NCI-H510A treated with DMSO at 0.1 percent for 48 hours (cell line): ENCODE measurements at regions not wholly inside any gene's neighbourhood (a gene's known extent, or its start where the extent isn't known, plus 50 kb on each side); places are given as distances from the start of the nearest gene placed in this dataset.
"Not testable (repeated sequence)": the region's sequence is repeated elsewhere in the genome, so short reads cannot be mapped to it uniquely, and the experiment has no call there.

Experiments used
- DNase-seq: peaks from one replicate; lab custom pipeline; 2025; lab: John Stamatoyannopoulos, UW

DNA sequence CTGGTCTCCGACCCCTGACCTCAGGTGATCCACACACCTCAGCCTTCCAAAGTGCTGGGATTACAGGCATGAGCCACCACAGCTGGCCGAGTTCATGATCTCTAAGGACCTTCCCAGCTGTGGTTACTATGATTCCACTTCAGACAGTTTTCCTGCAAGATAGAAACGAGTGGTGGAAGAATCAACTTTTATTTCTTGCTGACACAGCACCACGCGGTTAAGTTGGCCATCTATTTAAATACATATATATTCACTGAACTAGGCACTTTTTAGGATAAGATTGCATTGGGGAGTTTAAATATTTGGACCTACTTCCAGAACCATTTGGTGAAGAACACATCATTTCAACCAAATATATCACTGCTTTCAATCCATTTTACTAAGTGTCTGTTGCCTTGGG lies 213.4 kb downstream of the TBX5 start:
- DNase-seq = no peak

DNA sequence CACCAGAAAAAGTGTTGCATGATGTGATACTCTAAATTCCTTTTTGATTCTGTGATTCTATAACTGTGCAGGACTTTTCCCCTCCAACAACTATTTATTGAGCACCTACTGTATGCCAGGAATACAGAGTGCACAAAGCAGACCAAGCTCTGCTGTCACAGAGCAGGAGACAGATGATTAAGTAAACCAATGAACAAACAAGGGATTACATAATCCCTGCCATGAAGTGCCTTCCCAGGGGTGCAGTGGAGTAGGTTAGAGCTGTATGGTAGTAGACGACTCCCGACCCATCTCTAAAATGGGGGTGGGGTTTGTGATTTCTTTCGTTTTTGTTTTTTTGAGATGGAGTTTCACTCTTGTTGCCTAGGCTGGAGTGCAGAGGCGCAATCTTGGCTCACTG lies 213.9 kb downstream of the TBX5 start:
- no peak for DNase-seq

DNA sequence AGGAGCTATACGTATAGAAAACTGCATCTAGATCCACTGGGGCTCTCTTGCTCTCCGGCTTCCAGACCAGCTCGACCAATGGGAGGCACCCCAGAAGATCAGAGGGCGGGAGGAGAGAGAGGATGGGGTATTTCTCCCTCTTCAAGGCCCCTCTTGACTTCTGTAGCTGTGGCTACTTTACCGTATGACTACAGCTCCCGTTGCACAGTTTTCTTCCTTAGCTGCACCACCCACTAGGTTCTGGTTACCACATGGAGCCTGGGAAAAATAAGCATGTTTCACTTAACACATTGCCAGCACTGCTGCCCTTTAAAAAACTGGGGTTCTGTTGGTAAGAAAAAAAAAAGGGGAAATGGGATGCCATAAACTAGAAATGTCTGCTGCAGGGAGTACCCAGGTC lies 214.4 kb downstream of the TBX5 start:
- DNase-seq = no peak

DNA sequence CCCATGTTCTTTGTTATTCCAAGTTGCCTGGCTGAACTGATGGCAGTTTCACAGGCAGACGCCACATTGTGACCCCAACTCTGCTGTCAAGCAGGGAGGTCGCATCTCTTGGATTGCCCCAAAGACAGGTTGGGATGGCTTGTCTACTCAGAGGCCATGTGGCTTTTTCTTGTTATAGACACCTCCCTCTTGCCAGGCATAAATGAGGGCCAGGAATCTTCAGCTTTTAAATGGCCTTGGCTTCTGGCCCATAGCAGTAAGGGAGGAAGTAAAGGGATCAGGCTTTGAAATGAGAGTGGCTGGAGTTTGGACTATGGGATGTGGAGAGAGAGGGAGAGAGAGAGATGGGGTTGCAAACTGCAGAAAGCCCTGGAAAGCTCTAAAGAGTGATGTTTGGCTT lies 215.0 kb downstream of the TBX5 start:
- DNase-seq = no peak

DNA sequence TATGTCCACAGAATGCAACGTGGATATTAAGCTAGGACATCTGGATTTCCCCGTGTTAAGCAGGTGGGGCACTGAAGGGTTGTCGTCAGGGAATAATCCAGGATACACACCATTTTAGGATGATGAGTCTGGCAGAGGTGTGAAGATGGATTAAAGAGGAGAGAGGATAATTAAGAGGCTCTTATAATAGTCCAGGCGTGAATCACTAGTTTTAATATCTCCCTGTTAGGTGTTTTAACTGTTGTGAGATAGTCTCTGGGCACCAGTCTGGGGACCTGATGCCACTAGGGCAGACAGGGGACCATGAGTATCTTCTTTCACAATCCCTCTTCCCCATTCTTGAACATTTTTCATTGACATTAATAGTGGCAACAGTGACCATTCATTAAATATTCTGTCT lies 216.7 kb downstream of the TBX5 start:
- DNase-seq = no peak

DNA sequence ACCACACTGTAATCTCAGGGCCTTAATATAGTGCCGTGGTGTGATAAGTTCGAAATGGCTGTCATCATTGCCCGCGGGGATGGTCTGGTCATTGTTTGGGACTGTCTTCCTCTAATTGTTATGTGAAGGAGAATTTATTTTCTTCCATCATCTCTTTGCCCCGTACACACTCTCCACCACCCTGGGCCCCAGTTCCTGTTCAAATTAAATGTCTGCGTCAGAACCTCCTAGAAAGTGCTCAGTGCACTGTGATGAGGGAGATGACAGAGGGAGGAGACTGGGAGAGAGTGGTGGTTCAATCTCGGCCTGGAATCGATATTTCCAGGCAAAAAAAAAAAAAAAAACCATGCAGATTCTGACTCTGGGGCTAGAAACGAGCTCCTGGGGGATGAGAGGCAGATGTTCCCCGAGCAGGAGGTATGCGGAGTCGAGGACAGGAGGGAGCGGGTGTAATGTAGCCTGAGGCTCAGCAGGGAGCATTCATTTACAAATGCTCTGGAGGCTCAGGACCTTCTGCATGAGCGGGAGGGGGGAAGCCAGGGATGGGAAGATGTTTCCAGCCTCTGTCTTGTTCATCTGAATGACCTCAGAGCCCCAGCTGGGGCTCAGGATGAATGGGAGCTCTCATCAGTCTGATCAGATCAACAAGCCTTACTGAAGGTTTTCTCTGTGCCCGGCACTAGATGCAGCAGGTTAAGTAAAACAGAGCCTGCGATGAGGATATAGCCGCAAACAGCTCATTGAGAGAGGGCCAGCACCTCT lies 219.5 kb downstream of the TBX5 start:
- peak; percentile 81 for DNase-seq

DNA sequence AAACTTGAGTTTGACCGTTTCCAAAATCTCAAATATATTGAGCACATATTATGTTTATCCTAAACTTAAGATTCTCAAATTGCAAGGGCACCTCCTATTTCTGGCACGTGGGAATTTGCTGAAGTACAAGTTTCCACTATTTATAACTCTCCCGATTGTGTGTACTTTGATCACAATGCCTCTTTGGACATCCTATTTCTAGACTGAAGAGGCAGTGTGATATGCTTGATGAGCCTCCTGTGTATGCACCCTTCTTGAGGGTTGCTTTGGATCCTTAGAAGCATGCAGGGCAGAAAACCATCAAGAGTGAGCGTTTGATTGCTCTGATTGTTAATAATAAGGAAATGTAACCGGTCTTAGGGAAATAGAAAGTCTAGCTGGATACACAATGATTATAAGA lies 218.9 kb upstream of the RBM19 start:
- no peak for DNase-seq

DNA sequence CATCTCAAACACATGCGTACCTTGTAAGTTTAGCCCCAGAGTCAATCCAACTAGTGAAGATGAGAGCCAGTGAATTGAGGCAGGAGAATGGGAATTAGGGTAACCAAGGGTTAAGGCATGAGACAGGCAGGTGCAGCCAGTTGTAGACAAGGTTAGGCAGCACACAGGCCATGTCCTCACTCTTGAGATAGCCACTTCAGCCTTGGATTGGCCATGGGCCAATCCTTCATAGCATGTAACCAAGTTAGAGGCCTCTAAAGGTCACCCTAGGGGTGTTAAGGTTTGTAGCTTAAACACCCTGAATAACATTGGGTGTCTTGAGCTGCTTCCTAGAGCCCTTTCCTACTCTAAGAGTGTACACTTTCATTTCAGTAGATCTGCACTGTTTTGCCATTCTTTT lies 208.2 kb upstream of the RBM19 start:
- peak; percentile 91 for DNase-seq

DNA sequence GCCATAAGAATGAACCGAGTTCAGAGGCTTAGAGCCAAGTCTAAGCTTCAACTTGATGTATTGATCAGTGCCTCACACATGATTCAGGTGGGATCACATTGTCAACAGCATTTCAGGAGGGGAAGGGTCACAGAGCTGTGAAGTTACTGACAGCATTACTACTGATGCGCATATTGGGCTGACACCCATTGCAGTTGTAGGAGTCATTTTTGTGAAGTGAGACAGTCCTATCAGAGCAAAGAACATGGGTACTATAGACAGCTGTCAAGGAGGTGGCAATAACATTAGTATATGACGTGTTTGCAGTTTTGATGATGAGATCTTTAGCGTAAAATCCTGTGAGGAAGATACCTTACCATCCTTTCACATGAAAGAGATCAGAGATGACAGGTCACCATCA lies 206.0 kb upstream of the RBM19 start:
- no peak for DNase-seq

DNA sequence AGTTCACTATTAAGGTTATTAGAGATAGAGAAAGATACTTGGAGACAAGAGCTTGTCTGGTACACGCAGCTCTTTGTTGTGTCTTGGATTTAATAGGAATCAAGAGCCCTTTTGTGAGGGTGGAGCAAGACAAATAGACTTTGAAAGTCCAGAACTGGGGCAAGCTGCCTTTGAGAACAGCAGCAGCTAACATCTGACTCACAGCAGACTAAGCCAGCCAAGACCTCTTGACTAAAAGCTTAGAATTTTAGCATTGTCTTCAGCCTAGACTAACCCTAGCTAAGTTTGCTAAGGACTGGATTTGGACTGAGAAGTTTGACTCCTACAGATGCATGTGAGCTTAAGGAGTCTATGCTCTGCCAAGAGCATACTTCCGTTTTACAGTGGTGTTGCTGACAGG lies 201.9 kb upstream of the RBM19 start:
- no peak for DNase-seq

DNA sequence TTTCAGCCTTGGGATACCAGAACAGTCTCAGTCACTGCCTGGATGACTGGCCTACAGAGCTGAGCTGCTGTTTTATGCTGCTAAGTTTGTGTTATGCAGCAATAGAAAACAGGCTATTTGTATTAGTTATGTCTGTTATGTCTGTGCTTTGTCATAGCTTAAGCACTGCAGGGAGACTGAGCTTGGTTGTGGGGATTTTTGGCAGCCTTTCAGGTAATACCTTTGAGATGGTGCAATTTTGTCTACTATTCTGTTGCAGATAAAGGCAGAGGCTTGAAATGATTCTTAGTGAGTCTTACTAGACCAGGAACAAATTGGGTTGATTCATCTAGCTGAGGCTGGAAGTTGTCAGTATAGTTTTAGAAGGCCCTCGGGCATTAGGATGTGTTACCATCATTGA lies 201.3 kb upstream of the RBM19 start:
- DNase-seq = no peak

DNA sequence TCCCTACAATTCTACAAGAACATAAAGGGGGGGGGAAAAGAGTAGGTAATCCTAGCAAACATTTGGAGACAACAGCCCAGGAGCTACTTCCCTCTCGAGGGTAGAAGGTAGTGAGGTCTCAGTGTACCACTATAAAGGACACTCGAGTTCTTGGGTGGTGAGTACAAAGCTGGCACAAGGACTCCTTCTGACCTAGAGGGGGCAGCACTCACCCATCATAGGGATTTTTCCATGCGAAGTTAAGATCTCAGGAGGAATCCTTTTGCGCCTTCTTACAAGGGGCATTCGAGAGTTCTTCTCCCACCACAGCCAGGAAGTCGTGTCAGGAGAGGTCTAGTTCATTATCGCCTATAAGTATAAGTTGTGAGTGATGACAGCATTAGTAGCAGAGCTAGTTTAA lies 200.2 kb upstream of the RBM19 start:
- peak; percentile 32 for DNase-seq

DNA sequence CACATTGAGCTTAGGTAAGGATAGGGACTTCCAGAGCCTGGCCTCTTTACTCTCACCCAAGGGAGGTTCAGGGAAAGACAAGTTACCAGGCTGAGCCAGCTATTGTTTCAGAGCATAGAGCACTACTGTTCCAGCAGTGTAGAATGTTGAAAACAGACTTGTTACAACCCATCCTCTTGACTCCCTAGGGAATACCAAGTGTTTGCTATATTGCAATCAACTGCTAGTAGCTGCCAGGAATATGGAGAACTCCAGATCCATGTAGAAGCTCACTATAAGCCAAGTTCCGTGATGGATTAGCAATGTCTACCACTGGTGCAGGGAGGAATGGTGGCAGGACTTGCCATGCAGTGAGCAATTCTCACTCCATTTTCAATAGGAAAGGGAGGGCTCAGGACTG lies 199.8 kb upstream of the RBM19 start:
- DNase-seq = no peak

DNA sequence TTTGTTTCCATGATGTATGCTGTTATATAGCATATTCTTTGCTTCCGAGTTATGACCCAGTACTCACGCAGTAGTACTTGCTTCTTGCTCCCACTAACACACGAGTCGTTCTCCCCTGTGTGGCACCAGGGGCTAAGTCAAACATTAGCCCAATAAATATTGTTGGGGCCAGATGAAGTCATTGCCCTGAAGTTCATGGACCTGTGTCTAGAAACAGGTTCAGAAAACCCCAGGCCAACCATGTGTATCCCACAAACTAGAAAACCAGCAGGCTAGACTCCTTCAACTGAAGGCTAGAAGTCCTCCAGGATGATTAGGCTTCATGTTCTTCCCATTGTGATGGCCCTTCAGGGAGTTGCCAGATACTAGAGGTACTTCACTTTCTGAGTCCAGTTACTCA lies 198.2 kb upstream of the RBM19 start:
- no peak for DNase-seq

DNA sequence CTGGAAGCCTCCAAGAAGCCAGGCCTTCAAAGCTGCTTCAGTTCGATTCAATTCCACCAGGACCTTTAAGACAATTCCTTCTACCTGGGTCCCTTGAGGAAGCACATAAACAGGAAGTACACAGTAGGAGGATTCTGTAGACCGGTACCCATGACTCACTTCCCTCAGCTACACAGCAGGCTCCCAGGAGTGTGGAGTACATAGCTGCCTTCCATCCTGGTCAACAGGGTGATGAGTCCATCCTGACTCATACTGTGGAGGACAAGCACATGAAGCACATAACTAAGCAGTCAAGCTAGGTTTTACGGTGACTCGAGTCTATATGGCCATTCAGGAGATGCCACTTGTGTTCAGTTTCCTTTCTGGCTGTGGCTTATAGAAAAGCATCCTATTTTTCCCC lies 197.6 kb upstream of the RBM19 start:
- no peak for DNase-seq

DNA sequence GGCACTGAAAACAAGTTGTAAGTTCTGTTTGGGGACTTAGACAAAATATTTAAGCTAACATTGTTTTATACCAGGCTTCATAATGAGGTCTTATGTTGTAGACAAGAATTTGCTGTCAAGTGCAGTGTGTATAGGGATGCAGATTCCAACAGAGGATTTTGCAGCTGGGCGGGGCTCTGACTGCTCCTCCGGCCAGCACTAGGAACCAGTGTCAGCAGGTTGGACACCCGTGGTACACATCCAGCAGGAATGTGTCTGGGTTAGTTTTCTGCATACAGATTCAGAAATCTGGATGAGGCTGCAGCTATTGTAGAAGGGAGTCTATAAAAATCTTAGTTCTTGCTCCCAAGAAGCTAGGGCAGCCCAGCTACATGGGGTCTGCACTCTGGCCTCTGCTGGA lies 194.3 kb upstream of the RBM19 start:
- no peak for DNase-seq

DNA sequence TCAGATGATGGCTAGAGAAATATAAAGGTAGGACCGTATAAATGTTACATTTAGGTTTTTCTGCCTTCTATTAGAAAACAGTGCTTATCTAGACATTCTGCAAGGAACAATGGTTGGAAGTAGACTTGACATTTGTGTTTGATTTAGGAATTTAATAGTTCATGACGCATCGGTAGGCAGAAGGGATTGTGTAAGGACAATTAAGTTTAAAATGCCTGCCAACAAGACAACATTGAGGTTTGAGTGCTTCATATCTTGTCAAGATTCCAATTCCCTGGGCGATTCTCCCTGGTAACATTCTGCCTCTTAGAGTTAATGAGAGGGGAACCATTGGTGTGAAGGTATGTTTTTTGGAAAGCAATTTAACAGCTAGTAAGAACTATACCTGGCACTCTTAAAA lies 186.8 kb upstream of the RBM19 start:
- DNase-seq = no peak

DNA sequence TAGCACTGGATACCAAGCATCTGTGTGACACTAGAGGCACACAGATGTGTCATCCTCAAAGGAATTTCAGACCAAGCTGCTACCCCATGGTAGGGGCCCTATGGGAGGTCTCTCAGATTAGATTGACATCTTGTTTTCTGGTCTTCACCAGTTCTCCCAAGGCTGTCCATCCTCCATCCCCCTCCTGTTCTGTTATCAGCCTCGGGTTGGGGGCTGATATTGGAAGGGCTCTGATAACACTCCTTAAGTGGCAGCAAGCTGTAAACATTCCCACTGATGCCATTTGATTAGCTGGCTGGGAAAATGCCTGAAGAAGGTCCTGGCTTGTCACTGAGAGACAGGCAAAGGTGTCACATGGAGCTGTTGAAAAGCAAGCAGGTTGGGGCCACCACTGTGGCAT lies 185.9 kb upstream of the RBM19 start:
- DNase-seq = no peak

DNA sequence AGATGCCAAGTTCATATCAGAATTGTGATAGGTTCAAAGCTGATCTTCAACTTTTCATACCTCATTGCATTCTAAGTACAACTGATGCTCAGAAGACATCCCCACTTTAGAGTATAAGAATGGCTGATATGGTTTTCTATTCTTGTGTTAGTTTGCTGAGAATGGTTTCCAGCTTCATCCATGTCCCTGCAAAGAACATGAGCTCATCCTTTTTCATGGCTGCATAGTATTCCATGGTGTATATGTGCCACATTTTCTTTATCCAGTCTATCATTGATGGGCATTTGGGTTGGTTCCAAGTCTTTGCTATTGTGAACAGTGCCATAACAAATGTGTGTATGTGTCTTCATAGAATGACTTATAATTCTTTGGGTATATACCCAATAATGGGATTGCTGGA lies 184.5 kb upstream of the RBM19 start:
- DNase-seq = not testable (repeated sequence)

DNA sequence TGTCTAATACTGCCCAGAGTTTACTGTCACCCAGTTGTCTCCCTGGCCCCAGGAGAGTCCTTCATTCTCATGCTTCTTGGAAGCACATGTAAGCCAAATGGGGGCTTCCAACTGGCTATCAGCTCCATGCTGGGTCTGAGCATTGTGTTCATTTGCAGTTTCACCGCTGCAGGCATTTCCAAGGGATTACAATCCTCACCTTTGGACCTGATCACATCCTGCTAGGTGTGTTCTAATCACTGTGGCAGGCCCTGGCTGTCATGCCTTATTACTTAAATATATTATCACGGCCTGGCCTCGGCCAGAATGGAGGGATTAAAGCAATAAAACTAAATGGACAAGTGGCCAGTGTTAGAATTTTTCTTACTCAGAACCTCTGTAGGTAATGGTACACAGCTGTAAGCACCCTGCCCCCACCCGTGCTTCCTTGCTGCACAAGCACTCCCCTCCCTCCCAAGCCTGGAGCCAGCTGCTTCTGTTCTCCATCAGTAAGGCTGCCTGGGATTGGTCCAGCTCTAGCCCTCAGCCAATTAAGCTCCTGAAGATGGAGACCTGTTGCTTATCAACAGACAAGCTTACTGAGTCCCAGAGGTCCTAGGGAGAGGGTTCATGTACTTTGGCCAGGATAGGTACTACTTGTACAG lies 175.9 kb upstream of the RBM19 start:
- DNase-seq = no peak

DNA sequence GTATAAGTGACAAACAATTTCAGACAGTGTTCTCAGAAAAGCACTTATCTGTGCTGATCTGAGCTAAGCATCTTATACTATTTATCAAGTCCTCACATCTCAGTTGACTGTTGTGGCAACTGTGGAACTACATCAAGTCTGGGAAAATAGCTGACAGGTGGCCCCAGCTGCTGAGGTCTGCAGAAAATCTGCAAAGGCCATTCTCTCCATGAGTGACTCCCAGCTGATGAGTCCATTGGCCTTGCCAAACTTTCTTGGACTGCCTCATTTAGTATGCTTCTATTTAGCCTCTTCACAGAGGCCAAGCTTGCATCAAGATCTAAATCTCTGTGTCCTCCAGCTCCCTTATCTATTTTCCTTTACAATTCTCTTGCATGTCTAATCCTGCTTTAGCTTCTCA lies 174.5 kb upstream of the RBM19 start:
- peak; percentile 11 for DNase-seq

DNA sequence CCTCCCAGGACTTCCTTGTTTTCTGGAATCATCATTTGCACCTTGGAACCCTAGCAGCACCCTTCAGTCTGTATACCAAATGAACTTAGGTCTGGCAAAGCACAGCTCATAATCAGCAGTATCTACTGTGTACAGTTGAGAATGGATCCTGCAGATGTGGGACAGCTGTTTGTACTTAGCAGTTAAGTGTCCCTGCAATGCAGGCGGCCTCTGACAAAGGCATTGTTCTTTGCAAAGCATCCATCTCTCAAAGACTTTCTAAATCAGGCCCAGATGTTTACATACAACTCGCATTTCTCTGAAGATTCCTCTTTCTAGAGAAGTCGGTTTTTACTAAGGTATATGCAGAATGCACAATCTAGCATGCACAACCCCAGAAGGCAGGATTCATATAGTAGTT lies 170.5 kb upstream of the RBM19 start:
- no peak for DNase-seq

DNA sequence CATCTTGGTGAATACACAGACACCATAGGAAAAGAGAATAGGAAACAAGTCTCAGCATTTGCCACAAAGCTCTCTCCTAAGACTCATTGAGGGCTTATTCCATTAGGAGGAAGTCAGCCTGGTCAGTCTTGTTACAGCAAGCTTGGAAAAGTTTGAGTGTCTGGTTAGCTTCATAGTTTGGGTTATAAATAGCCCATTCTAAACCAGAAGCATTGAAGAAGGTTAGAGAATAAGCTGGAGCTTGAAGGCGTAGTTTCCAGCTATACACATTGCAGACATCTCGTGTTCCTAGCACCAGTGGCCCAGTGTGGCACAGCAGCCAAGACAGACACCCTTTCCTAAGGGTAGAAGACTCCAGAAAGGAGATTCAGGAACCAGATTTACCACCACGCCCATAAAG lies 168.8 kb upstream of the RBM19 start:
- no peak for DNase-seq

DNA sequence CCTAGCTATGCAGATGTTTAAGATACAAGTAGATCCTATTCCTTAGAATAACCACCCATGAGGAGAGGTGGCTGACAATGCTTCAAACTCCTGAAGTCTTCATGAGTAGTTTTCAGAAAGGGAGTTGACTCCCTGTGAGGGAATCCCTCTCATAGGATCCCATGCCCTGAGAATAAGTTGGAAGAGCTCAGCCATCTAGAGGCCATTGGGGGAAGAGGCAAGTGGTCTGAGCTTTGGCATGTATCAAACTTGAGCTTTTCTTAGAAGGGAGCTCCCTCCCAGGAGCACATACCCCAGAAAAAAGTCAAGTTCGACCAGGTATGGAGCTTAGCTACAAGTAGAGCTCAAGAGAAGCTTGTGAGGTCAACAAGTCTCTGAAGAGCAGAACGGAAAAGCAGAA lies 165.7 kb upstream of the RBM19 start:
- DNase-seq = no peak
